Lung (tissue), 11 donors: ENCODE measurements at regions not wholly inside any gene's neighbourhood (a gene's known extent, or its start where the extent isn't known, plus 50 kb on each side); places are given as distances from the start of the nearest gene placed in this dataset.

Experiments
- ATAC-seq: fragments of 200-7000 bp; cut with Tn5 transposase; one replicate; pipeline ENCODE4 v1.9.1; 2020; ENCODE audit warnings: moderate number of reproducible peaks; ENCODE audit not compliant: insufficient read depth, low FRiP score
- DNase-seq, 3 donors: peaks; one replicate each; pipeline ENCODE4 v3.0.0-alpha.2; 2013 to 2017
- H3K27ac ChIP-seq, 2 donors: one replicate each; pipeline ENCODE4 v1.5.1; 2013; ENCODE audit warnings: mild to moderate bottlenecking in 2 of 2, moderate library complexity in 2 of 2, control low read depth in 1 of 2, inconsistent platforms in 1 of 2, low read depth in 1 of 2, low read length in 1 of 2
- H3K27me3 ChIP-seq, 3 donors: one replicate each; pipeline ENCODE4 v1.5.1; 2013; ENCODE audit warnings: low read length in 2 of 3; ENCODE audit not compliant: control insufficient read depth in 3 of 3, insufficient read depth in 3 of 3
- H3K36me3 ChIP-seq, 4 donors: one replicate each; pipeline ENCODE4 v1.5.1; 2013; ENCODE audit warnings: low read length in 4 of 4, mild to moderate bottlenecking in 1 of 4, moderate library complexity in 1 of 4; ENCODE audit not compliant: control insufficient read depth in 4 of 4, insufficient read depth in 4 of 4
- H3K4me1 ChIP-seq, 5 donors: one replicate each; pipeline ENCODE4 v1.5.1; 2013; ENCODE audit warnings: low read length in 5 of 5, mild to moderate bottlenecking in 2 of 5, moderate library complexity in 1 of 5; ENCODE audit not compliant: control insufficient read depth in 5 of 5, insufficient read depth in 5 of 5
- H3K4me3 ChIP-seq: one replicate; pipeline ENCODE4 v1.5.1; 2013; ENCODE audit warnings: mild to moderate bottlenecking, control low read depth, moderate library complexity
- H3K9ac ChIP-seq, 2 donors: one replicate each; pipeline ENCODE4 v1.5.1; 2013; ENCODE audit warnings: low read length in 2 of 2, control low read depth in 1 of 2; ENCODE audit not compliant: insufficient read depth in 1 of 2
- H3K9me3 ChIP-seq, 4 donors: one replicate each; pipeline ENCODE4 v1.5.1; 2013; ENCODE audit warnings: low read length in 3 of 4, mild to moderate bottlenecking in 1 of 4, moderate library complexity in 1 of 4; ENCODE audit not compliant: control insufficient read depth in 4 of 4, insufficient read depth in 3 of 4
- WGBS, 2 donors: extraction: QIAGEN DNeasy Blood & Tissue Kit; methylation state at CpG; one replicate each; pipeline ENCODE4 v1.1.7; 2013; 5-methylcytosine and 5-hydroxymethylcytosine counted together
- TF ChIP-seq, protein P1 (sequence below): IDR thresholded peaks from 2 replicates; pipeline ENCODE4 v1.5.1; 2012; ENCODE audit warnings: mild to moderate bottlenecking; ENCODE audit errors: control extremely low read depth, extremely low read depth
- donor health status: control.
- donor health status: control.
- donor health status: Bipolar disorder and iron deficiency.
- donor health status: healthy.
- donor health status: DM: yes; HTN: yes; CAD: no.

DNA sequence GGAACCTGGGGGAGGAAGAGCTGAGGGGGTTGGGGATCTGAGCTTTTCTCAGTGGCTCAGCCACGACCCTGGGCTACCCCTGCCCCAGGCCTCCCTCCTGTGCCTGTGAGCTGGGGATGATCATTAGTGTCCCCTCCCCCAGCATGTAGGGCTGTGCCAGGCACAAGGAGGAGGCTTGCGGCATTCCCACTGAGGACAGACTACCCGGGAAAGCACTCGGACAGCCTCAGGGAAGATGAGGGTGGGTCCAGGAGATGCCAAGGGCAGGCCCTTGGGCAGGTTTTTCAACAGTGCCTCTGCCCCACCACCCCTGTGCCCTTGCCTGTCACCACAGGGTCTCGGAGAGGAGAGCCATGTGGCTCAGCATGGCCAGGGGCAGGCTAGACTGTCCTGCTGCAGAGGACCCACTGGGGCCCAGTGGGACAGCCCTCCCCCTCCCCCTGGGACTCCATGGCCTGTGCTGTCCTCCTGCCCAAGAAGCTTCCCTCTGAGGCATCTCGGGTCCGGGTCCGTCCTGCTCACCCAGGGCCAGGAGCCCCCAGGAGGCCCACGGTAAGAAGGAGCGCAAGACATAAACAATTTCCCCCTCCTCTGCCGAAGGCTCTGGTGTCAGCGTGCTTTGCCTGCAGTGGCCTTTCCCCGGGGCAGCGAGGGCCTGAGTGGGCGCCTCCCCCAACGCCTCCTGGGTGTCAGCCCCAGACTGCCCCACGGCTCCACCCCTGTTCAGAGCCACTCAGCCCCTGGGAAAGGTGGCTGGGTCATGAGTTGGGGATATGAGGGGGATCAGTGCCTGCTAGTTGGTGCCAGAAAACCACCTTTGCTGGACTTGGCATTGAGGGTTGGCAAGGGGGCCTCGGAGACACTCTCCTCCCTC, 192.5 kb downstream of the GOLGA6L6 start:
- no peaks in the 10 kb centered on the region for H3K27me3 ChIP-seq
- TF ChIP-seq, protein P1, sequence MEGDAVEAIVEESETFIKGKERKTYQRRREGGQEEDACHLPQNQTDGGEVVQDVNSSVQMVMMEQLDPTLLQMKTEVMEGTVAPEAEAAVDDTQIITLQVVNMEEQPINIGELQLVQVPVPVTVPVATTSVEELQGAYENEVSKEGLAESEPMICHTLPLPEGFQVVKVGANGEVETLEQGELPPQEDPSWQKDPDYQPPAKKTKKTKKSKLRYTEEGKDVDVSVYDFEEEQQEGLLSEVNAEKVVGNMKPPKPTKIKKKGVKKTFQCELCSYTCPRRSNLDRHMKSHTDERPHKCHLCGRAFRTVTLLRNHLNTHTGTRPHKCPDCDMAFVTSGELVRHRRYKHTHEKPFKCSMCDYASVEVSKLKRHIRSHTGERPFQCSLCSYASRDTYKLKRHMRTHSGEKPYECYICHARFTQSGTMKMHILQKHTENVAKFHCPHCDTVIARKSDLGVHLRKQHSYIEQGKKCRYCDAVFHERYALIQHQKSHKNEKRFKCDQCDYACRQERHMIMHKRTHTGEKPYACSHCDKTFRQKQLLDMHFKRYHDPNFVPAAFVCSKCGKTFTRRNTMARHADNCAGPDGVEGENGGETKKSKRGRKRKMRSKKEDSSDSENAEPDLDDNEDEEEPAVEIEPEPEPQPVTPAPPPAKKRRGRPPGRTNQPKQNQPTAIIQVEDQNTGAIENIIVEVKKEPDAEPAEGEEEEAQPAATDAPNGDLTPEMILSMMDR = no peak
- H3K4me3 ChIP-seq = no peak overlapping the region
- H3K36me3 ChIP-seq = no peaks in the 10 kb centered on the region
- DNase-seq (peak in 1 of 3 donors; percentile 15), ATAC-seq (no peak)
- H3K4me1 ChIP-seq = no peaks in the 10 kb centered on the region
- 86% methylated on average over 18 of the region's 18 CpGs for WGBS, 2 donors
- H3K9me3 ChIP-seq = peaks cover 0 to 42% (median 6%) of the 10 kb centered on the region in 4 donors
- no peak overlapping the region for H3K9ac ChIP-seq
- H3K27ac ChIP-seq = no peak overlapping the region

DNA sequence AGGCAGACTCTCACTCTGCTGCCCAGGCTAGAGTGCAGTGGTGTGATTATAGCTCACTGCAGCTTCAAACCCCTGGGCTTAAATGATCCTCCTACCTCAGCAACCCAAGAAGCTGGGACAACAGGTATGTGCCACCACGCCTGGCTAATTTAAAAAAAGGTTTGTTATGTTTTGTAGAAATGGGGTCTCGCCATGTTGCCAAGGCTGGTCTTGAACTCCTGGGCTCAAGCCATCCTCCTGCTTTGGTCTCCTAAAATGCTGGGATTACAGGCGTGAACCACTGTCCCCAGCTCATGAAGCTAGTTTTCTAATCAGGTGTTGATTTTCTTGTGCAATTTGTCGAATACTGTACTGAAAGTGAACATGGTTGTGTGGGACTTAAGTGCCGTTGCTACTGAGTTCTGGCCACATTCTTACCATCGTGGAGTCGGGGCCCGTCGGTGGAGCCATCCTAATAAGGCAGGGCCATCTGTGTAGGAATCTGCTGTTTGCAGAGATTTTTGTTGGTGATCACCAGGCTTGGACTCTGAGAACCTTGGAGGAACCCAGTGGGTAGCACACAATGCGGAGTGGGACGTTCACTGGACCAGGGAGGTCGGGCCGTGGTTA, 193.2 kb downstream of the GOLGA6L6 start:
- no peak for ATAC-seq
- WGBS, 2 donors = 83 to 87% methylated on average over 13 of the region's 13 CpGs
- Histone ChIP-seq H3K4me1 (no peaks in the 10 kb centered on the region), H3K36me3 (no peaks in the 10 kb centered on the region), H3K9me3 (peaks cover 0 to 37% (median 8%) of the 10 kb centered on the region in 4 donors), H3K9ac (no peak overlapping the region), H3K27me3 (no peaks in the 10 kb centered on the region), H3K27ac (no peak overlapping the region), H3K4me3 (no peak overlapping the region)
- TF ChIP-seq, protein P1 = no peak
- DNase-seq = no peak

DNA sequence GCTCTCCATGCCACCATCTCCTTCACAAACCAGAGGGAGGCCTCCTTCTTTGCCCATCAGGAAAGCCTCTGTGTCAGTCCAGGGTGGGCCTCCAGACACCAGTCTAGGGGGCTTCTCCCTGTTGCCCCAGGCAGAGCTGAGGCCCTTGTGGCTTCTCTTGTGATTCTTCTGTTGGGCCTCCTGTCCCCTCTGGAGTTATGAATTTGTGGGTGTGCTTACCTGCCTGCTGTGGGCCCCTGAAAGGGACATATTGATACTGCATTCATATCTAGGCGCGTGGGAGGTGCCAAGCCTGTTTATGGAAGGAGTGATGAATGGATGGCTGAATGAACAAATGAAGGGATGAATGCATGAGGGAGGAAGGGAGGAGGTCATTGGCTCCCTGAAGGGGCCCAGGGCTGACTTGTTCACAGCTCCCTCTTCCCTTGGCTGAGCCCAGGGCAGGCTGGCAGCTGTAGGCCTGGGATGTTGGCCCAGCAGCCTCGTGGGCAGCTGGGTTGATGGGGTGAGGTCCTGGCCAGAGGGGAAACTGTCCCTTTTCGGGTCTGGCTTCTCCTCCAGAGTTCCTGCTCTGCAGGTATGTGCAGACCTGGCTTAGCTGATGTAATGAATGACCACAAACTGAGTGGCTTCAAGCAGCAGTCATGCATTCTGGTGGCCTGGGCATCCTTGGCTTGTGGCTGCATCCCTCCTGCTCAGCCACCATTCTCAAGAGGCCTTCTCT, 195.4 kb downstream of the GOLGA6L6 start:
- TF ChIP-seq, protein P1 = no peak
- 45 to 48% methylated on average over 4 of the region's 4 CpGs for WGBS, 2 donors
- DNase-seq = peak in 1 of 3 donors; percentile 12
- Histone ChIP-seq H3K9me3 (peaks cover 0 to 30% (median 13%) of the 10 kb centered on the region in 4 donors), H3K4me1 (no peaks in the 10 kb centered on the region), H3K4me3 (no peak overlapping the region), H3K27me3 (no peaks in the 10 kb centered on the region), H3K27ac (no peak overlapping the region), H3K9ac (no peak overlapping the region), H3K36me3 (peaks cover 0 to 2% (median 0%) of the 10 kb centered on the region in 4 donors)
- ATAC-seq = no peak
